DOHH2 (cell line): ENCODE measurements at regions not wholly inside any gene's neighbourhood (a gene's known extent, or its start where the extent isn't known, plus 50 kb on each side); places are given as distances from the start of the nearest gene placed in this dataset.

Experiments
- EZH2phosphoT487 ChIP-seq: fragments of 200-600 bp; sonication (generic); IDR thresholded peaks from 2 replicates; pipeline ENCODE4 v1.6.1; 2017; ENCODE audit warnings: borderline replicate concordance, mild to moderate bottlenecking, antibody characterized with exemption, low read length, moderate library complexity, mixed read lengths
- TF ChIP-seq, protein P1 (sequence below): fragments of 200-600 bp; sonication (generic); IDR thresholded peaks from one replicate; pipeline ENCODE4 v1.5.1; 2014; ENCODE audit warnings: antibody characterized with exemption, mild to moderate bottlenecking, low read depth, low read length; ENCODE audit not compliant: poor library complexity, severe bottlenecking

DNA sequence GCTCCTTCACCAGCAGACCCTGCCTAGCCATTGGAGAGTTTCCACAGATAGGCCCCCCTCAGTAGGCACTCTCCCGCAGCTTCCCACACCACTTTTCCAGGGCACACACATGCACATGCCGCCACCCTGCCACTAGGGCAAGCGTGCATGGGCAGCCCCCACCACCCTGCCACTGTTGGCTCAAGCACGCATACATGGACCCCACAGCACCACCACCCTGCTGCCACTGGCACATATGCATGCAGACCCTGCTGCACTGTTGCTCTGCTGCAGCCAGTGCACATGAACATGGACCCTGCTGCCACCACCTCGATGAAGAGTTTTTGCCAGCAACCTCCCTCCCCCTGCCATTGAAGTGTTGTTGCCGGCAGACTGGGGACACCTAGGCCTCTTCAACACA, 154.9 kb downstream of the FTCDNL1 start:
- TF ChIP-seq, protein P1, sequence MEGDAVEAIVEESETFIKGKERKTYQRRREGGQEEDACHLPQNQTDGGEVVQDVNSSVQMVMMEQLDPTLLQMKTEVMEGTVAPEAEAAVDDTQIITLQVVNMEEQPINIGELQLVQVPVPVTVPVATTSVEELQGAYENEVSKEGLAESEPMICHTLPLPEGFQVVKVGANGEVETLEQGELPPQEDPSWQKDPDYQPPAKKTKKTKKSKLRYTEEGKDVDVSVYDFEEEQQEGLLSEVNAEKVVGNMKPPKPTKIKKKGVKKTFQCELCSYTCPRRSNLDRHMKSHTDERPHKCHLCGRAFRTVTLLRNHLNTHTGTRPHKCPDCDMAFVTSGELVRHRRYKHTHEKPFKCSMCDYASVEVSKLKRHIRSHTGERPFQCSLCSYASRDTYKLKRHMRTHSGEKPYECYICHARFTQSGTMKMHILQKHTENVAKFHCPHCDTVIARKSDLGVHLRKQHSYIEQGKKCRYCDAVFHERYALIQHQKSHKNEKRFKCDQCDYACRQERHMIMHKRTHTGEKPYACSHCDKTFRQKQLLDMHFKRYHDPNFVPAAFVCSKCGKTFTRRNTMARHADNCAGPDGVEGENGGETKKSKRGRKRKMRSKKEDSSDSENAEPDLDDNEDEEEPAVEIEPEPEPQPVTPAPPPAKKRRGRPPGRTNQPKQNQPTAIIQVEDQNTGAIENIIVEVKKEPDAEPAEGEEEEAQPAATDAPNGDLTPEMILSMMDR = no peak
- no peak for TF ChIP-seq EZH2phosphoT487
